LHCN-M2 (cell line): ENCODE measurements at regions not wholly inside any gene's neighbourhood (a gene's known extent, or its start where the extent isn't known, plus 50 kb on each side); places are given as distances from the start of the nearest gene placed in this dataset.

ENCODE experiments used
- DNase-seq: peaks from one replicate; pipeline ENCODE4 v3.0.0-alpha.2; 2012; ENCODE audit warnings: low read depth

DNA sequence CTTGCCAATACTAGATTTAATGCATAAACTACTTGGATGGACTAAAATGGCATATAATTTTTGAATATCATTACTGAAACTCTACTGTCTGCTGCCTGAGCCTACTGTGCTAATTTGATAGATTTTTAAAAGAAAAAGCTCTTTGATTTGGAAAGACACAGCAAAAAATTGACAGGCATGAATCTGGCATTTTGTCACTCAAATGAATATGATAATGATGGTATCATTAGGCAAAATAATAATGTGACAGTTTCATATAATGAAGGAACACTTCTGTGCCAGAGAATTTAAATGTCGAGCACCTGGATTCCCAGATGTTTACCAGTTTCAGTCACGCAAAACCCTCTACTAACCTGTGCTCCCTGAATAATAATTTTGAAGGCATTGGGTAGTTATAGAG, 60.0 kb upstream of the SLC13A1 start:
- no peak for DNase-seq
